ENCODE measurements at regions not wholly inside any gene's neighbourhood (a gene's known extent, or its start where the extent isn't known, plus 50 kb on each side); places are given as distances from the start of the nearest gene placed in this dataset.

DNA sequence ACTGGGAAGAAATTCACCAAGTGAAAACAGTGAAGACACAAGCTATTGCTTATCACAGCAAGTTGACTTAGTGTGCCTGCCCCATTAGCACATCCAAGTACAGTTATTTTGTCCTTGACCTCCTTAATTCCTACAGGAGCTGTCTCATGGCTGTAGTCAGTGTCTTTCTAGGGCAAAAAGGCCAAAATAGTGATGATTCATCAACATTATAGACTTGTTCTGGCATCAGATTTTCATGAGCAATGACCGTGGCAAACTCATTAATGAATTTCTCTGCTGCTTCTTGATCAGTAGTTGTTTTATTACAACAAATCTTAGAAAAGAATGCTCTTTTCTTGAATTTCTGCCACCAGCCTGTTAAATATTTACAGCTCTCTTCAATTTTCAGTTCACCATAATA lies 1169.3 kb upstream of the DDX18 start:
- Mint-ChIP-seq H3K4me1 (ENCODE audit: unreplicated experiment) (no peaks in the 10 kb centered on the region), H3K27me3 (ENCODE audit: unreplicated experiment) (no peaks in the 10 kb centered on the region), H3K4me3 (ENCODE audit: unreplicated experiment) (no peak overlapping the region), H3K36me3 (ENCODE audit: unreplicated experiment) (no peaks in the 10 kb centered on the region), H3K9me3 (ENCODE audit: unreplicated experiment) (no peaks in the 10 kb centered on the region), H3K27ac (ENCODE audit: unreplicated experiment) (no peak overlapping the region)
- TF ChIP-seq, protein P1, sequence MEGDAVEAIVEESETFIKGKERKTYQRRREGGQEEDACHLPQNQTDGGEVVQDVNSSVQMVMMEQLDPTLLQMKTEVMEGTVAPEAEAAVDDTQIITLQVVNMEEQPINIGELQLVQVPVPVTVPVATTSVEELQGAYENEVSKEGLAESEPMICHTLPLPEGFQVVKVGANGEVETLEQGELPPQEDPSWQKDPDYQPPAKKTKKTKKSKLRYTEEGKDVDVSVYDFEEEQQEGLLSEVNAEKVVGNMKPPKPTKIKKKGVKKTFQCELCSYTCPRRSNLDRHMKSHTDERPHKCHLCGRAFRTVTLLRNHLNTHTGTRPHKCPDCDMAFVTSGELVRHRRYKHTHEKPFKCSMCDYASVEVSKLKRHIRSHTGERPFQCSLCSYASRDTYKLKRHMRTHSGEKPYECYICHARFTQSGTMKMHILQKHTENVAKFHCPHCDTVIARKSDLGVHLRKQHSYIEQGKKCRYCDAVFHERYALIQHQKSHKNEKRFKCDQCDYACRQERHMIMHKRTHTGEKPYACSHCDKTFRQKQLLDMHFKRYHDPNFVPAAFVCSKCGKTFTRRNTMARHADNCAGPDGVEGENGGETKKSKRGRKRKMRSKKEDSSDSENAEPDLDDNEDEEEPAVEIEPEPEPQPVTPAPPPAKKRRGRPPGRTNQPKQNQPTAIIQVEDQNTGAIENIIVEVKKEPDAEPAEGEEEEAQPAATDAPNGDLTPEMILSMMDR (IDR thresholded peaks at IDR 0.05): no peak
- no peak for DNase-seq (ENCODE audit: extremely low spot score, unreplicated experiment)

GRCh38 chr2:116668691-116669090 lies 1145.8 kb upstream of the DDX18 start:
- Mint-ChIP-seq H3K4me1 (ENCODE audit: unreplicated experiment) (no peaks in the 10 kb centered on the region), H3K27ac (ENCODE audit: unreplicated experiment) (no peak overlapping the region), H3K9me3 (ENCODE audit: unreplicated experiment) (no peaks in the 10 kb centered on the region), H3K36me3 (ENCODE audit: unreplicated experiment) (no peaks in the 10 kb centered on the region), H3K27me3 (ENCODE audit: unreplicated experiment) (peaks cover 2% of the 10 kb centered on the region), H3K4me3 (ENCODE audit: unreplicated experiment) (no peak overlapping the region)
- no peak for DNase-seq (ENCODE audit: extremely low spot score, unreplicated experiment)
- TF ChIP-seq, protein P1 (IDR thresholded peaks at IDR 0.05): no peak

GRCh38 chr2:116669782-116670181 lies 1144.7 kb upstream of the DDX18 start:
- no peak overlapping the region for H3K27ac Mint-ChIP-seq (ENCODE audit: unreplicated experiment)
- no peaks in the 10 kb centered on the region for H3K4me1 Mint-ChIP-seq (ENCODE audit: unreplicated experiment)
- H3K9me3 Mint-ChIP-seq (ENCODE audit: unreplicated experiment): no peaks in the 10 kb centered on the region
- H3K36me3 Mint-ChIP-seq (ENCODE audit: unreplicated experiment): no peaks in the 10 kb centered on the region
- H3K27me3 Mint-ChIP-seq (ENCODE audit: unreplicated experiment): peaks cover 2% of the 10 kb centered on the region
- TF ChIP-seq, protein P1 (IDR thresholded peaks at IDR 0.05): no peak
- no peak for DNase-seq (ENCODE audit: extremely low spot score, unreplicated experiment)
- H3K4me3 Mint-ChIP-seq (ENCODE audit: unreplicated experiment): no peak overlapping the region

GRCh38 chr2:116674188-116674587 lies 1140.3 kb upstream of the DDX18 start:
- Mint-ChIP-seq H3K4me3 (ENCODE audit: unreplicated experiment) (no peak overlapping the region), H3K9me3 (ENCODE audit: unreplicated experiment) (no peaks in the 10 kb centered on the region), H3K36me3 (ENCODE audit: unreplicated experiment) (no peaks in the 10 kb centered on the region), H3K27me3 (ENCODE audit: unreplicated experiment) (peaks cover 2% of the 10 kb centered on the region), H3K27ac (ENCODE audit: unreplicated experiment) (no peak overlapping the region), H3K4me1 (ENCODE audit: unreplicated experiment) (no peaks in the 10 kb centered on the region)
- TF ChIP-seq, protein P1 (IDR thresholded peaks at IDR 0.05): no peak
- no peak for DNase-seq (ENCODE audit: extremely low spot score, unreplicated experiment)

- no peak for DNase-seq (ENCODE audit: extremely low spot score, unreplicated experiment)
- no peak overlapping the region for H3K4me3 Mint-ChIP-seq (ENCODE audit: unreplicated experiment)
- no peaks in the 10 kb centered on the region for H3K9me3 Mint-ChIP-seq (ENCODE audit: unreplicated experiment)
- H3K36me3 Mint-ChIP-seq (ENCODE audit: unreplicated experiment): no peaks in the 10 kb centered on the region
- H3K27ac Mint-ChIP-seq (ENCODE audit: unreplicated experiment): no peak overlapping the region
- TF ChIP-seq, protein P1 (IDR thresholded peaks at IDR 0.05): no peak
- no peaks in the 10 kb centered on the region for H3K27me3 Mint-ChIP-seq (ENCODE audit: unreplicated experiment)
- no peaks in the 10 kb centered on the region for H3K4me1 Mint-ChIP-seq (ENCODE audit: unreplicated experiment)
Measured at GRCh38 chr2:116676776-116677175, 1137.7 kb upstream of the DDX18 start.
